GDM1 (cell line): ENCODE measurements at regions not wholly inside any gene's neighbourhood (a gene's known extent, or its start where the extent isn't known, plus 50 kb on each side); places are given as distances from the start of the nearest gene placed in this dataset.

Source experiments
- DNase-seq: peaks from one replicate; lab custom pipeline; 2025; lab: John Stamatoyannopoulos, UW

- DNase-seq, result no peak
These were observed 514.4 kb upstream of the SALL1 start for GRCh38 chr16:51665436-51665998.

- no peak for DNase-seq
These were observed 507.5 kb upstream of the SALL1 start for GRCh38 chr16:51658531-51658930.

- no peak for DNase-seq
These were observed 506.8 kb upstream of the SALL1 start for GRCh38 chr16:51657848-51658247.

- no peak for DNase-seq
These were observed 504.2 kb upstream of the SALL1 start for GRCh38 chr16:51655249-51655648.

GRCh38 chr16:51651061-51651466 is 500.0 kb upstream of the SALL1 start:
- DNase-seq, result no peak

- no peak for DNase-seq
These were observed 498.6 kb upstream of the SALL1 start for GRCh38 chr16:51649631-51650030.

- DNase-seq, result no peak
These were observed 497.5 kb upstream of the SALL1 start for GRCh38 chr16:51648526-51648925.

- DNase-seq, result no peak
These were observed 490.2 kb upstream of the SALL1 start for GRCh38 chr16:51641191-51641765.

GRCh38 chr16:51640196-51640595 is 489.1 kb upstream of the SALL1 start:
- no peak for DNase-seq

GRCh38 chr16:51638339-51639135 is 487.5 kb upstream of the SALL1 start:
- no peak for DNase-seq

- no peak for DNase-seq
These were observed 486.7 kb upstream of the SALL1 start for GRCh38 chr16:51637770-51638094.

- no peak for DNase-seq
These were observed 486.1 kb upstream of the SALL1 start for GRCh38 chr16:51636920-51637769.

GRCh38 chr16:51635181-51635580 is 484.1 kb upstream of the SALL1 start:
- DNase-seq, result no peak

GRCh38 chr16:51630076-51630475 is 479.0 kb upstream of the SALL1 start:
- no peak for DNase-seq

GRCh38 chr16:51629576-51629975 is 478.5 kb upstream of the SALL1 start:
- no peak for DNase-seq

- no peak for DNase-seq
These were observed 473.2 kb upstream of the SALL1 start for GRCh38 chr16:51624080-51624775.

GRCh38 chr16:51621610-51622009 is 470.5 kb upstream of the SALL1 start:
- no peak for DNase-seq

GRCh38 chr16:51615141-51615540 is 464.1 kb upstream of the SALL1 start:
- DNase-seq, result no peak

GRCh38 chr16:51607201-51607651 is 456.2 kb upstream of the SALL1 start:
- no peak for DNase-seq

GRCh38 chr16:51596247-51596646 is 445.2 kb upstream of the SALL1 start:
- no peak for DNase-seq

GRCh38 chr16:51592535-51593300 is 441.6 kb upstream of the SALL1 start:
- no peak for DNase-seq
